AG04450 (cell line): ENCODE measurements at regions not wholly inside any gene's neighbourhood (a gene's known extent, or its start where the extent isn't known, plus 50 kb on each side); places are given as distances from the start of the nearest gene placed in this dataset.

Experiments used
- CTCF ChIA-PET: fragments of 300-600, 350-600 bp; formaldehyde crosslinking; extraction: SDS; loops from one replicate; lab custom pipeline; 2022; ENCODE audit warnings: antibody characterized with exemption, inconsistent platforms; lab: Charles Lee
- POLR2A ChIA-PET: fragments of 350-600 bp; formaldehyde crosslinking; extraction: SDS; loops from one replicate; lab custom pipeline; 2021; ENCODE audit warnings: antibody characterized with exemption, inconsistent platforms; lab: Yijun Ruan, JAX
- DNase-seq: peaks from one replicate; pipeline ENCODE4 v3.0.0-alpha.2; 2011; ENCODE audit warnings: low read depth, low spot score
- H3K27ac ChIP-seq: one replicate; pipeline ENCODE4 v1.5.1; 2012; ENCODE audit warnings: low read depth, low read length, control low read depth
- H3K27me3 ChIP-seq: one replicate; pipeline ENCODE4 v1.6.0; 2012; ENCODE audit warnings: low read length; ENCODE audit not compliant: control insufficient read depth, insufficient read depth
- H3K4me3 ChIP-seq: 2 replicates; pipeline ENCODE4 v1.5.1; 2011; ENCODE audit warnings: mild to moderate bottlenecking, low read depth, low read length, control low read depth
- H3K9me3 ChIP-seq: 2 replicates; pipeline ENCODE4 v1.5.1; 2012; ENCODE audit warnings: low read length; ENCODE audit not compliant: control insufficient read depth, insufficient read depth
- TF ChIP-seq, protein P1 (sequence below): IDR thresholded peaks from 2 replicates; pipeline ENCODE4 v1.5.1; 2011; ENCODE audit warnings: low read depth, low read length, control low read depth, inconsistent platforms

DNA sequence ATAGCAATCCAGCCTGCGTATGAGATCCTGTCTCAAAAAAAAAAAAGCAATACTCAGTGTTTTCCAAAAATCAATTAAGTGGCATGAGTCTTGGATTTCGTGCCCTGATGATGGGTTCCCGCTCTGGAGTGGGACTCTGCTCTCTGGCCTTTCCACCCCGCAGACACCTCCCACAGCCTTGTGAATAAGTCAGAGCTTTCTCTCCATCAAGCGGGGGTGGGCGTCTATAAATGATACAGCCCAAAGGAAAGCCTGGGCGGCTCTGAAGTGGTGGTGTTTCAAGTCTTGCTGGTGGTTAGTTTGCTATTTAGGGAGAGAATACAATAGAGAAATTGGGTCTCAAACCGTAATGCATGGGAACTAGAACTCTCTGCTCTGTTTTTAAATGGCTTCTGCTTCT, 52.5 kb upstream of the TAGAP start:
- Histone ChIP-seq H3K4me3 (no peak overlapping the region), H3K27ac (no peak overlapping the region), H3K9me3 (peaks cover 4% of the 10 kb centered on the region; the same call in 1 of the 2 replicates), H3K27me3 (peaks cover 12% of the 10 kb centered on the region)
- DNase-seq, result no peak
- CTCF ChIA-PET, result no interaction called here
- POLR2A ChIA-PET, result no interaction called here
- TF ChIP-seq, protein P1, sequence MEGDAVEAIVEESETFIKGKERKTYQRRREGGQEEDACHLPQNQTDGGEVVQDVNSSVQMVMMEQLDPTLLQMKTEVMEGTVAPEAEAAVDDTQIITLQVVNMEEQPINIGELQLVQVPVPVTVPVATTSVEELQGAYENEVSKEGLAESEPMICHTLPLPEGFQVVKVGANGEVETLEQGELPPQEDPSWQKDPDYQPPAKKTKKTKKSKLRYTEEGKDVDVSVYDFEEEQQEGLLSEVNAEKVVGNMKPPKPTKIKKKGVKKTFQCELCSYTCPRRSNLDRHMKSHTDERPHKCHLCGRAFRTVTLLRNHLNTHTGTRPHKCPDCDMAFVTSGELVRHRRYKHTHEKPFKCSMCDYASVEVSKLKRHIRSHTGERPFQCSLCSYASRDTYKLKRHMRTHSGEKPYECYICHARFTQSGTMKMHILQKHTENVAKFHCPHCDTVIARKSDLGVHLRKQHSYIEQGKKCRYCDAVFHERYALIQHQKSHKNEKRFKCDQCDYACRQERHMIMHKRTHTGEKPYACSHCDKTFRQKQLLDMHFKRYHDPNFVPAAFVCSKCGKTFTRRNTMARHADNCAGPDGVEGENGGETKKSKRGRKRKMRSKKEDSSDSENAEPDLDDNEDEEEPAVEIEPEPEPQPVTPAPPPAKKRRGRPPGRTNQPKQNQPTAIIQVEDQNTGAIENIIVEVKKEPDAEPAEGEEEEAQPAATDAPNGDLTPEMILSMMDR, result no peak

DNA sequence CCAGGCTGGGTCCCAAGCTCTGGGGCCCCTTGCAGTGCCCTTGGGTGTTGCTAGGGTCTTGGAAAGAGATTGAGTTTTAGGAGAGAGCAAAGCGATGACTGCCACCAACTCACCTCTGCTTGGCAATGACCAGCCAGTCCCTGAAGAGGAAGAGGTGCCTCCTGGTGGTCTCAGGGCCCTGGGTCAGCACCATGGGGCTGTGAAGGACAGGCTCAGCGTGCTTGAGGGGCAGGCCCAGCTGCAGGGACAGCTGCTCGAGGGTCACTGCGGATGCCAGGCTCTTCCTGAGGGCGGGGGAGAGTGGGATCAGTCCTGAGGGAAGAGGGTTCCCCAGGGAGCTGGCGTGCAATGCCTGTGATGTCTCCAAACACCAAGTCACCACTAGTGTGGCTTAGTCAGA, 50.8 kb upstream of the TAGAP start:
- POLR2A ChIA-PET, result no interaction called here

DNA sequence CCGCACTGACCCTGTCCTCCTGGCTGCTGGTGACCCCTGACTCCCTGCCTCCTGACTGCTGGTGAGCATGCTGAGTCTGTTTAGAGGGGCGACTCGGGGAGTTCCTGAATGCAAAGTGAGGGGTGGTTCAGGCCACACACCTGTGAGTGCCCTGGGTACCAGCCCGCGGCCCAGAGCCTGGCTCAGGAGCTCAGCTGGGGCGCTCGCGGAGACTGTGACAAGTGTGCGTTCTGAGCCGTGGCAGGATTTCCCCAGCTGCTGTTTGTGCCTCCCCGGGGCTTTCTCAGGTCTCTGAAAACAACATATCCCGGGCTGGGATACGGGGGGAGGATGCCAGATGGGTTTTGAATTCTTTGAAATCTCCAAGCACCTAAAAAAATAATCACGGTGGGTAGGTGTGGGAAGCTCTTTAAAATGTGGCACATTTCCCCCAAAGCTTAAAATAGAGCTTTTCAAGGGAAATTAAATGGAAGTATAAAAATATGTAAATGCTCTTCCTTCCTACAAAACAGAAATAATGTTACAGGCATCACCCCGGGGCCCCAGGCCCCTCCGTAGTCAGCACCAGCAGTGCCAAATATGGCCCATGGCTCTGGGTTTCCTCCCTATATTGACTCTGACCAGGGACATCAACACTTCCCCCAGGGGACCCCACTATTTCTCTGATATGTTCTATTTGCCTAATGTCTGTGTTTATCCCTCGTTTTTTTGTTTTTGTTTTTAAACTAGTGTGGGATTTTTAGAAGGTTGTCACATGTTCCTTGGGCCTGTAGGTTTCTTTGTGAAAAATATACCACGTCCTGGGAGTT, 49.9 kb upstream of the TAGAP start:
- POLR2A ChIA-PET, result no interaction called here
- TF ChIP-seq, protein P1, result no peak
- CTCF ChIA-PET, result interaction anchor here (1.0 to 1.1 kb wide), 2 partner anchors 9 to 15 kb away, joined by 4 to 6 read pairs; no protein-coding TSS in a partner anchor
- Histone ChIP-seq H3K27me3 (peaks cover 2% of the 10 kb centered on the region), H3K4me3 (no peak overlapping the region), H3K27ac (no peak overlapping the region), H3K9me3 (peaks cover 4% of the 10 kb centered on the region; the same call in 1 of the 2 replicates)
- DNase-seq, result no peak

More for the DNA sequence above, 50.8 kb upstream of the TAGAP start:
- Histone ChIP-seq H3K9me3 (peaks cover 4% of the 10 kb centered on the region; the same call in 1 of the 2 replicates), H3K27ac (no peak overlapping the region), H3K4me3 (no peak overlapping the region), H3K27me3 (peaks cover 6% of the 10 kb centered on the region)
- DNase-seq, result no peak
- TF ChIP-seq, protein P1, result no peak
- CTCF ChIA-PET, result interaction anchor here (1.0 to 1.5 kb wide), 2 partner anchors 14 to 39 kb away, joined by 4 read pairs; no protein-coding TSS in a partner anchor
